ENCODE measurements at regions not wholly inside any gene's neighbourhood (a gene's known extent, or its start where the extent isn't known, plus 50 kb on each side); places are given as distances from the start of the nearest gene placed in this dataset.
A peak's percentile ranks its signal among the peaks of the same experiment; 100 is the strongest.

DNA sequence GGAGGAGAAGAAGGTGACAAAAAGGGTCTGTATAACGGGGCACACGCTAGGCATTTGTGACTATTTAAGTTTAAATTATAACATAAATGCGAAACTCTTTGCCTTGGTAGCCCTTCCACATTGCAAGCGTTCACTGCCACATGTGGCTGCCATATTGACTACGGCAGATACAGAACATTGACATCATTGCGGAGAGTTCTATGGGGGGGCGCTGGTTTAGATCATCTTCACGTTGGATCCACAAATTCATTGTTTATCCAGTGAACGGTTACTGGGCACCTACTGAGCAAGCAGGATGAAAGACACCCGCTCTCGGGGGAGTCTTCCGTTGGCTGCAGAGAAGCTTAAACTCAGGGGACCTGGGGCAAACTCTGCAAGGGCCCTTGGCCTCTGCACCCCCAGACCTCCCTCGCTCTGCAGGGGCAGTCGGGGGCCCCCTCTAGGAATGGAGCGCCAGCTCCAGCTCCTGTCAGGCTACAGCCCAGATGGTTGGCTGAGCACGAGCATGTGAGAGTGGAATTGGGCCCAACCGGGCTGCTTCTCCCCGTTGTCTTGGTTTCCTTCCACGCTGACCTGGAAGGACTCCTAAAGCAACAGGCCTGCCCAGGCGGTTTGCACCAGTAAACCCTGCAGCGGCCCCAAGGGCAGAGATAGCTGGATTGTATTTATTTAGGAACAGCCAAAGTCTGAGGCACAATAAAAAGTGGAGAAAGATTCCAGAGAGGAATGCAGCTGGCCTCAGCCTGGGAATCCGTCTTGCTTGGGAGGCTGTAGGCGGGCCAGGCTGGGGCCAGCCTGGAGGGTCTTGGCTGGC, 172.2 kb downstream of the SEC14L1 start:
- Histone ChIP-seq H3K9ac (ENCODE audit: low read length) (peak overlapping the region; percentile 68), H3K4me1 (ENCODE audit: control insufficient read depth, insufficient read depth, low read length) (peaks cover 57% of the 10 kb centered on the region), H3K36me3 (ENCODE audit: control insufficient read depth, insufficient read depth, low read length, severe bottlenecking) (no peaks in the 10 kb centered on the region), H3K27me3 (replicated peaks; ENCODE audit: control insufficient read depth, insufficient read depth, low read length) (no peaks in the 10 kb centered on the region), H3K9me3 (ENCODE audit: control insufficient read depth, low read length) (no peaks in the 10 kb centered on the region), H3K4me3 (ENCODE audit: low read length) (peak overlapping the region; percentile 14)
- peak; percentile 91 for DNase-seq (ENCODE audit: low read depth)

GRCh38 chr17:77313831-77314230, 173.1 kb downstream of the SEC14L1 start:
- peaks cover 57% of the 10 kb centered on the region for H3K4me1 ChIP-seq (ENCODE audit: control insufficient read depth, insufficient read depth, low read length)
- H3K36me3 ChIP-seq (ENCODE audit: control insufficient read depth, insufficient read depth, low read length, severe bottlenecking) = no peaks in the 10 kb centered on the region
- H3K9me3 ChIP-seq (ENCODE audit: control insufficient read depth, low read length) = no peaks in the 10 kb centered on the region
- no peaks in the 10 kb centered on the region for H3K27me3 ChIP-seq (replicated peaks; ENCODE audit: control insufficient read depth, insufficient read depth, low read length)
- H3K4me3 ChIP-seq (ENCODE audit: low read length) = no peak overlapping the region
- no peak for DNase-seq (ENCODE audit: low read depth)
- peak overlapping the region; percentile 68 for H3K9ac ChIP-seq (ENCODE audit: low read length)

- Histone ChIP-seq H3K9me3 (ENCODE audit: control insufficient read depth, low read length) (no peaks in the 10 kb centered on the region), H3K27me3 (replicated peaks; ENCODE audit: control insufficient read depth, insufficient read depth, low read length) (no peaks in the 10 kb centered on the region), H3K9ac (ENCODE audit: low read length) (no peak overlapping the region), H3K4me3 (ENCODE audit: low read length) (no peak overlapping the region), H3K36me3 (ENCODE audit: control insufficient read depth, insufficient read depth, low read length, severe bottlenecking) (no peaks in the 10 kb centered on the region), H3K4me1 (ENCODE audit: control insufficient read depth, insufficient read depth, low read length) (peaks cover 57% of the 10 kb centered on the region)
- DNase-seq (ENCODE audit: low read depth) = no peak
Observed at GRCh38 chr17:77314601-77315000, 173.8 kb downstream of the SEC14L1 start.

DNA sequence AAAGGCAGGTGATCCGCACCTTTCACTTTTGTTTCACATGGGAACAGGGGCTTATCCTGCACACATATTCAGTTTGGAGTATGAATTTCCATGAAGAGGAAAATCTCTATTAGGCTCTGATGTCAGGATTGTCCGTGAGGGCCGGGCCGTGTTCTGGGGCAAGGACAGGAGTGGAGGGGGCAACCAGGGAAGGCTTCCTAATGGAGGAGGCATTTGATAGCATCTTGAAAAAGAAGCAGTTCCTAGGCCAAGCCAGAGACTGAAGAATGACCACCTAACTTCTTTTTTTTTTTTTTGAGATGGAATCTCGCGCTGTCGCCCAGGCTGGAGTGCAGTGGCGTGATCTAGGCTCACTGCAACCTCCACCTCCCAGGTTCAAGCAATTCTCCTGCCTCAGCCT, 174.2 kb downstream of the SEC14L1 start:
- DNase-seq (ENCODE audit: low read depth) = no peak
- Histone ChIP-seq H3K4me3 (ENCODE audit: low read length) (no peak overlapping the region), H3K36me3 (ENCODE audit: control insufficient read depth, insufficient read depth, low read length, severe bottlenecking) (no peaks in the 10 kb centered on the region), H3K4me1 (ENCODE audit: control insufficient read depth, insufficient read depth, low read length) (peaks cover 53% of the 10 kb centered on the region), H3K9ac (ENCODE audit: low read length) (no peak overlapping the region), H3K9me3 (ENCODE audit: control insufficient read depth, low read length) (no peaks in the 10 kb centered on the region), H3K27me3 (replicated peaks; ENCODE audit: control insufficient read depth, insufficient read depth, low read length) (no peaks in the 10 kb centered on the region)

GRCh38 chr17:77315551-77316190, 174.9 kb downstream of the SEC14L1 start:
- Histone ChIP-seq H3K9ac (ENCODE audit: low read length) (peak overlapping the region; percentile 70), H3K9me3 (ENCODE audit: control insufficient read depth, low read length) (no peaks in the 10 kb centered on the region), H3K4me1 (ENCODE audit: control insufficient read depth, insufficient read depth, low read length) (peaks cover 48% of the 10 kb centered on the region), H3K4me3 (ENCODE audit: low read length) (peak overlapping the region; percentile 60), H3K27me3 (replicated peaks; ENCODE audit: control insufficient read depth, insufficient read depth, low read length) (no peaks in the 10 kb centered on the region), H3K36me3 (ENCODE audit: control insufficient read depth, insufficient read depth, low read length, severe bottlenecking) (no peaks in the 10 kb centered on the region)
- DNase-seq (ENCODE audit: low read depth) = no peak

DNA sequence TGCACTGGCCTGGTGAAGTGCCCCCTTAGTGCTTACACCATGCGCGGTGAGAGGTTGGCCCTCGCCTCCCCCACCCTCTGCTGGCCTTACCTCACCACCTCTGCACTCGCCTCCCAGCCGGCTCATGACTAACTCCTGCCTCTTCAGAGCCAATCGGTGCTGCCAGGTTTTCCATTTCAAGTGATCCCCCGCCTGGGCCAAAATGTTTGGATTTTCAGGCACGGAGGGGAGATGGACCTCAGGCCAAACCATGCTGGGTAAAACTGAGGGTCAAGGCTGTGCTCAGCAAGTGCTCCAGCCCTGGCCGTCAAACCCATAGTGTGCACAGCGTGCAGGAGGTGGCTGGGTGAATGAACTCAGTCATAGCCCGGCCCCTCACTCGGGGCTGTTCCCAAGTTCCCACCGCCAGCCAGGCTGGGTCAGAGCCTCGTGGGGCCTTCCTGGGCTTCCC, 175.4 kb downstream of the SEC14L1 start:
- Histone ChIP-seq H3K9me3 (ENCODE audit: control insufficient read depth, low read length) (no peaks in the 10 kb centered on the region), H3K9ac (ENCODE audit: low read length) (peak overlapping the region; percentile 70), H3K27me3 (replicated peaks; ENCODE audit: control insufficient read depth, insufficient read depth, low read length) (no peaks in the 10 kb centered on the region), H3K36me3 (ENCODE audit: control insufficient read depth, insufficient read depth, low read length, severe bottlenecking) (no peaks in the 10 kb centered on the region), H3K4me1 (ENCODE audit: control insufficient read depth, insufficient read depth, low read length) (peaks cover 48% of the 10 kb centered on the region), H3K4me3 (ENCODE audit: low read length) (peak overlapping the region; percentile 60)
- DNase-seq (ENCODE audit: low read depth) = peak; percentile 72

DNA sequence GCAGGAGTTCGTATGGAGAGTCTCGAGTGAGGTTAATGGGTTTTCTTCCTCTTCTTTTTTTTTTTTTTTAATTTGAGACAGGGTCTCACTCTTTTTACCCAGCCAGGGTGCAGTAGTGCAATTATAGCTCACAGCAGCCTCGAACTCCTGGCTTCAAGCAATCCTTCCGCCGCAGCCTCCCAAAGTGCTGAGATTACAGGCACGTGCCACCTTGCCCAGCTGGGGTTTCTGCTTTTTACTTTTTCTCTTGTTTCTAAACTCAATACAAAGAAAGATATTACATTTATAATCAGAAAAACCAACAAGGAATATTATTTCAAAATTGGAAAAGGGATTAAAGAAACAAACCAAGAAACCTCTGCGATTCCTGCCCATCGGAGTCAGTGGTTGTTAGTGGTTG, 175.9 kb downstream of the SEC14L1 start:
- peak overlapping the region; percentile 70 for H3K9ac ChIP-seq (ENCODE audit: low read length)
- no peak for DNase-seq (ENCODE audit: low read depth)
- no peaks in the 10 kb centered on the region for H3K27me3 ChIP-seq (replicated peaks; ENCODE audit: control insufficient read depth, insufficient read depth, low read length)
- H3K4me3 ChIP-seq (ENCODE audit: low read length) = peak overlapping the region; percentile 60
- H3K4me1 ChIP-seq (ENCODE audit: control insufficient read depth, insufficient read depth, low read length) = peaks cover 50% of the 10 kb centered on the region
- no peaks in the 10 kb centered on the region for H3K9me3 ChIP-seq (ENCODE audit: control insufficient read depth, low read length)
- no peaks in the 10 kb centered on the region for H3K36me3 ChIP-seq (ENCODE audit: control insufficient read depth, insufficient read depth, low read length, severe bottlenecking)

DNA sequence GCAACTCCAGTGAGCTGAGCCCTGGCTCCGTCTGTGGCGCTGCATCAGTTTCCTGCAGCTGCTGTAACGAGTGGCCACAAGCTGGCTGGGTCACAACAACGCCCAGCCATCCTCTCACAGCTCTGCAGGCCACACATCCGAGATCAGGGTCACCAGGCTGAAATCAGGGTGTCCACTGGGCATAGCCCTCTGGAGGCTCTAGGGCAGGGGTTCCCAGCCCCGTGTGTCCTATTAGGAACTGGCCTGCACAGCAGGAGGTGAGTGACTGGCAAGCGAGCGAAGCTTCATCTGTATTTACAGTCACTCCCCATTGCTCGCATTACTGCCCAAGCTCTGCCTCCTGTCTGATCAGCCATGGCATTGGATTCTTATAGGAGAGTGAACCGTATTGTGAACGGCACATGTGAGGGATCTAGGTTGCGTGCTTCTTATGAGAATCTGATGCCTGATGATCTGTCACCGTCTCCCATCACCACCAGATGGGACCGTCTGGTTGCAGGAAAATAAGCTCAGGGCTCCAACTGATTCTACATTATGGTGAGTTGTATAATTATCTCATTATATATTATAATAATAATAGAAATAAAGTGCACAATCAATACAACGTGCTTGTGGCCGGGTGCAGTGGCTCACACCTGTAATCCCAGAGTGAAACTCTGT, 176.5 kb downstream of the SEC14L1 start:
- peaks cover 56% of the 10 kb centered on the region for H3K4me1 ChIP-seq (ENCODE audit: control insufficient read depth, insufficient read depth, low read length)
- H3K9me3 ChIP-seq (ENCODE audit: control insufficient read depth, low read length) = no peaks in the 10 kb centered on the region
- no peak overlapping the region for H3K9ac ChIP-seq (ENCODE audit: low read length)
- DNase-seq (ENCODE audit: low read depth) = no peak
- no peaks in the 10 kb centered on the region for H3K36me3 ChIP-seq (ENCODE audit: control insufficient read depth, insufficient read depth, low read length, severe bottlenecking)
- no peak overlapping the region for H3K4me3 ChIP-seq (ENCODE audit: low read length)
- no peaks in the 10 kb centered on the region for H3K27me3 ChIP-seq (replicated peaks; ENCODE audit: control insufficient read depth, insufficient read depth, low read length)

- Histone ChIP-seq H3K27me3 (replicated peaks; ENCODE audit: control insufficient read depth, insufficient read depth, low read length) (no peaks in the 10 kb centered on the region), H3K4me1 (ENCODE audit: control insufficient read depth, insufficient read depth, low read length) (peaks cover 58% of the 10 kb centered on the region), H3K4me3 (ENCODE audit: low read length) (peak overlapping the region; percentile 92), H3K9me3 (ENCODE audit: control insufficient read depth, low read length) (no peaks in the 10 kb centered on the region), H3K36me3 (ENCODE audit: control insufficient read depth, insufficient read depth, low read length, severe bottlenecking) (no peaks in the 10 kb centered on the region), H3K9ac (ENCODE audit: low read length) (no peak overlapping the region)
- no peak for DNase-seq (ENCODE audit: low read depth)
Observed at GRCh38 chr17:77318021-77318420, 177.3 kb downstream of the SEC14L1 start.

DNA sequence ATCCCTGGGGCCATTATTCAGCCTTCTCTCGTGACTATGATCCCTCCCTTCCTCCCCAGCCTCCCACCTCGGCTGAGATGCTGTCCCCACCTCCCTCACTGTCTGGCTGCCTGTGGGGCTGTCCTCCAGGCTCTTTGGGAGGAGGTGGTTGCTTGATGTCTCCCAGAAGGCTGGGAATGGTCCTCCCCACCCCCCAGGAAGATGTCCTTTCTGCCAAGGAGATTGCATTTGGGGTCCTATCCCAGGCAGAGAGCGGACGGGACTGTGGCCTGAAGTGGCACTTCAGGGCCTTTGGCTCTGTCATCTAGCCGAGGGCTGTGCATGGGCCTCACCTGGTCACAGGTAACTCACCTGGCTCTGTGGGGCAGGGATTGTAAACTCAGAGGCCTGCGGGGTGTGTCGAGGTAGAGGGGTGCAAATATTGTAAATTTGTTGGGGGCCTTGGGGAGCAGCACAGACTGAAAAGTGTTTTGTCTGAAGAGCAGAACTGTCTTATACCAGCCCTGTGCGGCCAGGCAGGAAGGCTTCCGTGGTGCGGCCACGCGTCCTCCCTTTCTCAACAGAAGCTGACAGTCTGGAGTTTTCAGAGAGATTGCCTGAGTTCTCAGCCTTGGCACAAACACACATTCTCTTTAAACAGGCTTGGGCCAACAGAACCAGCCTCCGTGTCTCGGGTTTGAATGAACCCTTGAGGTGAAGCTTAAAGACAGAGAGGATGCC, 177.9 kb downstream of the SEC14L1 start:
- H3K4me3 ChIP-seq (ENCODE audit: low read length) = peak overlapping the region; percentile 92
- H3K9me3 ChIP-seq (ENCODE audit: control insufficient read depth, low read length) = no peaks in the 10 kb centered on the region
- H3K4me1 ChIP-seq (ENCODE audit: control insufficient read depth, insufficient read depth, low read length) = peaks cover 56% of the 10 kb centered on the region
- H3K36me3 ChIP-seq (ENCODE audit: control insufficient read depth, insufficient read depth, low read length, severe bottlenecking) = no peaks in the 10 kb centered on the region
- H3K27me3 ChIP-seq (replicated peaks; ENCODE audit: control insufficient read depth, insufficient read depth, low read length) = no peaks in the 10 kb centered on the region
- DNase-seq (ENCODE audit: low read depth) = peak; percentile 36
- H3K9ac ChIP-seq (ENCODE audit: low read length) = peak overlapping the region; percentile 96

Measured in adipocyte (in vitro differentiated cells).